ENCODE measurements at regions not wholly inside any gene's neighbourhood (a gene's known extent, or its start where the extent isn't known, plus 50 kb on each side); places are given as distances from the start of the nearest gene placed in this dataset.

- DNase-seq (ENCODE audit: low spot score) = no peak
These were observed 367.7 kb upstream of the NEGR1 start for GRCh38 chr1:72649991-72650390.

DNA sequence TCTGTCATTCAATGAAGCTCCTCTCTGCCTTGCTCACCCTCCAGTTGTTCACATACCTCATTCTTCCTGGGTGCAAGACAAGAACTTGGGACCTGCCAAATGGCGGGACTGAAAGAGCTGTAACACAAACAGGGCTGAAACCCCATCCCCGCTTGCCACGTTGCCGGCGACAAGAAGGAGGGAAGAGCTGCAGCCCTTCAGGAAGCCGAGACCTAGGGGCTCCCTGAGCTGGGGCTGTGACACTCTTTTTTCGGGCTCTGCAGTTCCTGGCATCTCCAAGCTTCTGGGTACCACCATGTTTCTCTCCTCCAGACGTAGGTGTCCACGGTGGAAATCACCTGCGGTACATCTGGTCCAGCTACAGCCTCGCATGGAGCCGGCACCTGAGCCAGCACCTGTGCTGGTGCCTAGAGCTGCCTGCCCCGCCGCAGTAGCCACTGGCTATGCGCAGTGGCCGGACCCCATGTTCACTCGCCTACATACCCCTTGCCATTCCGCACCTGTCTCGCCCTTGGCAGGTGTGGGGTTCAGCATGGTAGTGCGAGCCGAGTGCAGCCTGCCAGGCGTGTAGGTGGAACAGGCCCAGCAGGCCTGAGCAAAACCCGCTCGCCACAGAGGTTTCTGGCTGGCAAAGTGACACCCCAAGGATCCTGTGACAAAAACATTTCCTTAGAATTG is 367.0 kb upstream of the NEGR1 start:
- DNase-seq (ENCODE audit: low spot score) = no peak

- DNase-seq (ENCODE audit: low spot score) = no peak
These were observed 366.1 kb upstream of the NEGR1 start for GRCh38 chr1:72648465-72648864.

DNA sequence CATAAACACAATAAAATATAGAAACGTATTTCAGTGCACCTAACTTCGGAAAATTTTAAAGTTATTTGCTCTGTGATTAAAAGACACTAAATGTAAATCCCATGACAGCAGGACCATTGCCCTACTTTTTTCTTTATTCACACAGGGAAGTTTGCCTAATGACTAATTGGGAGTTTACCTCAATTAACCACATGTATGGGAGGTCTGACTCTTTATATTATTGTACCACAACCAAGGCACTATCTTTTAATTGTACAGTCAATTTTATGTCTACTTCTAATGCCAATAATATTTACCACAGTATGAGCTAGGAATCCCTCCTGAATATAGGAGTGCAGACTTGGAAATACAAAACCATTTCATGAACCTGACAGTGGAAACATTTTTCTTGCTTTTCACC is 360.8 kb upstream of the NEGR1 start:
- DNase-seq (ENCODE audit: low spot score) = no peak

DNA sequence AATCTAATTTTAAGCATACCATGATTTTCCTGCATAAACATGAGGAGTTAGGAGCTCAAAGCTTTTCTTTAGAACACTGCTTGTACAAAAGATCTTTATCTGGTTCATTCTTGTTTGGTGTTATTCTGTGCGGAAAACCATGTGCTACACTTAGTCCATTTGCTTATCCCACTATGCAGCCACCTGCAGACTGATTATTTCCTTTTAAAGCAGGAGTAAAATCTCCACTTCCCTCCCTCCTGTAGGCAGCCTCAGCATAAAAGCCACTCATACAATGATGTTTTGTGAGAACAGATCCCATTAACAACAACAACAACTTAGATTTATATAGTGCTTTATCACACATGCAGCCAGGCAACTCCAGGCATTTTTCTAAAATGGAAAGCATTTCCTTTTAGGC is 355.3 kb upstream of the NEGR1 start:
- no peak for DNase-seq (ENCODE audit: low spot score)

DNA sequence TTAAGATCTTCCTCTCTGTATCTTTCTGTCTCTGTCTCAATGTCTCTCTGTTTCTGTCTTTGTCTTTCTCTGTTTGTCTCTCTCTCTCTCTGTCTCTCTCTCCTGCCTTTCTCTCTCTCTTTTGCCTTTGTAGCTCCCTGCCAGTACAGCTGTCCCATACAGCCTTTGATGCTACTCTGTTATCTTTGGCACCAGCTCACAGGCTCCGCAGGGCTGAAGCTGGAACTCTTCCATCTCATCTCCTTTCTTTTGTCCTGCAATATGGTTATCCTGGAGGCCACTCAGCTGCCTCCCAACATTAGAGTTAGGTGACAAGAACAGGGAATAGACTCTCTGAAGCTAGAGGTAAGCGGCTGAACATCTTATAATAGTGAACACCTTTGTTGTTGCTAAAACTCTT is 354.3 kb upstream of the NEGR1 start:
- DNase-seq (ENCODE audit: low spot score) = no peak

DNA sequence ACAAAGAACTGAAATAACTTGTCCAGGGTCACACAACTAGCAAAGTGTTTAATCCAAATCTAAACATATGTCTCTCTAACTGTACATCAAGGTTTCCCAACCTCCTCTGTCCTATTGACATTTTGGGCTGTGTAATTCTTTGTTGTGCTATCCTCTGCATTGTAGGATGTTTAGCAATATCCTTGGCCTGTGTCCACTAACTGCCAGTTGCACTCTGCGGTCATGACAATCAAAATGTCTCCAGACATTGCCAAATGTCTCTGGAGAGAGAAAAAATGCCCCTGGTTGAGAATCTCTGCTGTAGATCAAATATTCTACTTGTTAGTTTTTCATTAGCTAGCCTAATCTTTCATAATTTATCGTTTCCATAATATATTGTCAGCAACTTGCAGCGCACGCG is 353.4 kb upstream of the NEGR1 start:
- no peak for DNase-seq (ENCODE audit: low spot score)

DNA sequence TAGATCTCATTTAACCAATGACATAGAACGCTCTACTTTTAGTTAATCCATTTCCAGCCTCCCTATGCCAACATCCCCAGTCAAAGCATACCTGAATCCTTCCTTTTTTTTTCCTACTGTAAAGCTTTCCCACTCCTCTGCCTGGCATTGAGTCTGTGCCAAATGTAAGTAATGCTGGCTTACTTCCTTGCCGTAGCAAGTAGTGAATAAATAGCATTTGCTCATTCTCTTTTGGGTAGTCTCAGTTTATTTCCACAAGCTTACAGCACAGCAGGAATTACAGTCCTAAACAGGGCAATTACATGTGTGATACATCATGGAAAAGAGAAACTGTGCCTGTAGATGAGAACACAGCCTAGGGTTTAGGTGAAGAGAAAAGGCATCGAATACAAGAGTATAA is 352.6 kb upstream of the NEGR1 start:
- no peak for DNase-seq (ENCODE audit: low spot score)

DNA sequence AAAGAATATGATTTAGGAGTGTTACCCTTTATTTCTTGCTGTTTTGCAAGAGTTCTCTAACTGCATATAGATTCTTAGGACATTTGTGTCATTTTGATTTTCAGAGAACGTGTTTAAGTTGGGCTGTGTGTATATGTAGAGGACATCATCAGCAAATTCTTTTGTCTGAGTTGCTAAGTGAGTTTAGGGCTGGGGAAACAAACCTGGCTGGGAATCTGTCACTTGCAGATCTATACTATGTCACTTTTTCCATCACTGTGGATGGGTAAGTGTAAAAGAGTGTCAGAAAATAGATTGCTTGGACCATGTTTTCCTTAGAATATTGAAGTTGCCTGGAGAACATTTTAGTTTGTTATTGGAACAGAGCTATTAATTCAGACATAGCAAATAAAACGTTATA is 349.1 kb upstream of the NEGR1 start:
- no peak for DNase-seq (ENCODE audit: low spot score)

DNA sequence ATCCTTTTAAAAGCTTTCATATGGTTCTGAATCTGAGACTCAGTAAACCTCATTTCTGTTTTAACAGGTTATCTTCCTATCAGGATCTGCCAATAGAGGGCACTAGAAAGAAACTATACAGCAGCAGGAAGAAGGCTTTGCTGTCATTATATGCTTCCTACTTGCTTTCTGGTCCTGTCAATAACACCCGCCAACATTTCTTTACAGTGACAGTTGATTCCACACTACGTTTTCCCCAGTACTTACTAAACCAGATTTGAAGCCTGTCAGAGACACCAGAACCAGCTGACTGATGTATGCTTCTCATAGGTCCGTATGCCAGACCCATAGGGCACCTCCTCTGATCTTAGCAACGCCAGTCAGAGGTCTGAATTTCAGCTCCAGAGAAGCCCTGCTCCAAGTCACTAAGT is 341.0 kb upstream of the NEGR1 start:
- DNase-seq (ENCODE audit: low spot score) = no peak

DNA sequence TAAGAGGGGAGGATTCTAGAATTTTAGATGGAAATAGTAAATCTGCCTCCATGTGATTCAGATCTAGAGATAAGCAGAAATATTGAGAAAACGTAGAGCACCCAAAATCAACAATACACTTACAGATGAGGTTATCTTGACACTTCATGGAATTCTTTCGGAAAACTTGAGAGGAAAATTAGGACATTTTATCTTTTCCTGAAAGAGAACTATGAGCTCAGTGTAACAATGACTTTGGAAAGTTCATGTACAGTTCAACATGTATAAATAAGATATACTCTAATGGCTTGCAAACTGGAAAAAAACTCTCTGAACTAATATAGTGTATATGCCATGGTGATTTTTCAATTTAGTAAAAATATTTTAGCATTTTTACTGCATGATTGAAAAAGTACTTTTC is 338.1 kb upstream of the NEGR1 start:
- DNase-seq (ENCODE audit: low spot score) = no peak

DNA sequence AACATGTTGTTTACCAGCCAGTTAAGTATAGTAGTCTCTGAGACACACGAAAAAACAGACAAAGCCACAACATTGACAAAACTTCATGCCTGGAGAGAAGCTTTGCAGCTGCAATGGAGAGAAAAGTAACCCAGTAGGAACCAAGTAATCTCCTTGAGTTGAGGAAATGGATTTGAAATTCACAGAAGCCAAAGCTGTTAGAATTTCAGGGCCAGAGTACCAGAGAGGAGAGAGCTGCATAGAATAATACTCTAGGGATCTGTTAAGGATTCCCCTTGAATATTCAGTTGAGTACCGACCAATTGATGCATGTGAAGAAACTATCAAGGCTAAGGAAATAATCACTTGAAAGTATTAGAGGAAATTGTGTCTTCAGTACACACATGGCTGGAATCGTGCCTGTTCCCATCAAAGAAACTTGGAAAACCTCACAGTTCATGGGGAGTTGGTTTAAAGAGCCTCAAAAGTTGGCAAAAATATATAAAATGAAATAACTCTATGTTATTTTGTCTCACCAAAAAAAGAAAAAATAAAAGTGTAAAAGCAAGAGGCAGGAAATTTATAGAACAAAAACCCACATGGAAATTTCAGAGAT is 324.0 kb upstream of the NEGR1 start:
- no peak for DNase-seq (ENCODE audit: low spot score)

DNA sequence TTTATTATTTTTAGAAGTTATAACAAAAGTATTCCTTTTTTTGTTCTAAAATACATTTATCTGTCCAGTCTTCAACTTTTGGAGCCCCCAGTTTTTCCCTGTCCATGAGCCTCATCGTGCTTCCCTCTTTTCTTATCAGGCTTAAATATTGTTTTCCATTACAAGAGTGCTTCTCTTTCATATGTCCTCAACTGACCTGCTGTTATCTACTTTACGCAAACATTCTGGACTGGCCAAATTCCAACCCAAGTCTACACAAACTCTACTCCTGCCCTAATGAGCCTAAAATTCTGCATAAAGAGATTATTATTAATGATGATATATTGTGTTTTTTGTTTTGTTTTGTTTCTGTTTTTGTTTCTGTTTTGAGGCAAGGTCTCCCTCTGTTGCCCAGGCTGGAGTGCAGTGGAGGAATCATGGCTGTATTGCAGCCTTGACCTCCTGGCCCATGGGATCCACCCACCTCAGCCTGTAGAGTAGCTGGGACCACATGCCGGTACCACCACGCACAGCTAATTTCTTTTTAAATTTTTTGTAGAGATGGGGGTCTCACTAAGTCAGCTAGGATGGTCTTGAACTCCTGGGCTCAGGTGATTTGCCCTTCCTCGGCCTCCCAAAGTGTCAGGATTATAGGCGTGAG is 318.8 kb upstream of the NEGR1 start:
- DNase-seq (ENCODE audit: low spot score) = no peak

GRCh38 chr1:72586023-72586685 is 303.8 kb upstream of the NEGR1 start:
- no peak for DNase-seq (ENCODE audit: low spot score)

DNA sequence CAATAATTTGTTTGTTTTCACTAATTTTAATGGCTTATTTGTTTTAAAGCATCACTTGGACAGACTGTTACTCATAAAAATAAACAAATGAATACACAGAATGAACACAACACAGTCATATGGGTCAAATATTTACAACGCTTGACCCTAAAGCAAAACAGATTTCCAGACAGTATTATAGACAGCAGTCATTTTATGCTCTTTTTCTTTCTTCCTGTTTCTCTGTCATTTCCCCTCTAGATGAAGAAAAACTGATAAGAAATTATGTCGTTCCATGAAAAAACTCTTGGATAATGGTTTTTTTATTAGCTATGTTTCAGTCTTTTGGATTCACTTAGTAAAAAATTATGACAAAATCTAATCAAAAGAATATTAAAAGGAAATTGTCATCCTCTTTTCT is 297.3 kb upstream of the NEGR1 start:
- DNase-seq (ENCODE audit: low spot score) = no peak

DNA sequence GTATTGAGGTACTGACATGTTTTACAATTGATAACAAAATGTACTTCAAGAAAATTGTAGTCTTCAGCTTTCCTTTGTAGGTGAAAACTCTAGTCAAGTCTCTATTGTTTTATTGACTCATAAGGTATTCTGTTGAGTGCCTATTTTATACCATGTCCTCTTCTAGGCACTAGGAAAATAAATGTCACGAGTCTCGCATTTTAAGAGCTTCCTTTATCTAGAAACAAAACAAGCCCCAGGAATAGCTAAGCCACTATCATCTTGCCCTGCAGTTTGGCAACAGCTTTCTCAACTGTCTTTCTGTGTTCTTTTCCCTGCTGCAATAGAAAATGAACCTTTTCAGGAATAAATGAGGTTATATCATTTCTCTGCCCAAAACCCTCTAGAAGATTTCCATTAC is 288.5 kb upstream of the NEGR1 start:
- no peak for DNase-seq (ENCODE audit: low spot score)

DNA sequence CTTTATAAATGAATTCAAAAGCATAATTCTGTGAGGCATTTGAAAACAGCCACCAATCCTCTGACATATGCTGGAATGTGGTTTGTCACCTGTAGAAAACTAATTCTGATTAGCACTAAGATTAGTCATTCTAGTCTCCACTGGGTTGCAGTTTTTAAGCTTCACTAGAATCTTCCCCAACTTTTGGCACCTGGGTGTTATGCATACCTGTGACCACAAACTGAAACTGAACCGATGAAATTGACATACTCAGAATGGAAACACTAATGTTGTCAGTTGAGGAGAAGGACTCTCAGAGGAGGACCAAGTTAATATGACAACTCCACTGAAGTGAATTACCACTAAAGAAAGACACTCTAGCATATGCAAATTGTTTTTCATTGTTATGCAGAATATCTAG is 285.8 kb upstream of the NEGR1 start:
- DNase-seq (ENCODE audit: low spot score) = no peak

DNA sequence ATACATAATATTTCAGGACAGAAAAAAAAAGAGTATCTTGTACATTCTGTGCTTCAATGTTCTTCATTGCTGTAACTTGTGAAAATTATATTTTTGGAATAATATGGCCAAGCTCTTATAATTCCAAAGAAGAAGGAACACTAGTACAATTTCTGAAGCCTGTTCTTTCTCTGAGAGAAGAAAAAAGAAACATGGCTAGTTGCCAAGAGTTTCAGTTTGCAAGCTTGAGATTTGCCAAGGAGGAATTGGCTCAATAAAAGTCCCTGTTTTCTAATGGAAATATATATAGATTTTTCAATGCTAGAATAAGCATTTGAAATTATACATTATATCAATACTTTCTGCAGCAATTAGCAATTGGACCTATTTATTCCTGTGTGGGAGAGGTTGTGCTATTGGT is 285.2 kb upstream of the NEGR1 start:
- DNase-seq (ENCODE audit: low spot score) = no peak

DNA sequence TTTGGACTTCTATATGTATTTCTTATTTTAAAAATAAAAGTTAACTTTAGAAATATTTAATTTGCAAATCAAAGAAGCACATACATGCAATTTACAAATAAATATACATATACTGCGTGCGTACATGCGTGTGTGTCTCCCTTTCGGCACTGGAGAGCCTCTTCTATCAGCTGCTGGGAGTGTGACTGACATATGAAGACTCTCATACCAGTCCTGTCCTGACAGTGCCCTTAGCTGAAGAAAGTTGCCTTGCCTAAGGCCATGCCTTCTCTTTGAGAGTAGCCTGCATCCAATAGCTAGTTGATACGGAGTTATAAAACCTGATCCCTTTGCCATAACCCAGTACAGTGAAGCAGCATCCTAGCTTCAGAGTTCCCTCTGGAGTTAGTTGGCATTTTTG is 282.4 kb upstream of the NEGR1 start:
- DNase-seq (ENCODE audit: low spot score) = no peak

DNA sequence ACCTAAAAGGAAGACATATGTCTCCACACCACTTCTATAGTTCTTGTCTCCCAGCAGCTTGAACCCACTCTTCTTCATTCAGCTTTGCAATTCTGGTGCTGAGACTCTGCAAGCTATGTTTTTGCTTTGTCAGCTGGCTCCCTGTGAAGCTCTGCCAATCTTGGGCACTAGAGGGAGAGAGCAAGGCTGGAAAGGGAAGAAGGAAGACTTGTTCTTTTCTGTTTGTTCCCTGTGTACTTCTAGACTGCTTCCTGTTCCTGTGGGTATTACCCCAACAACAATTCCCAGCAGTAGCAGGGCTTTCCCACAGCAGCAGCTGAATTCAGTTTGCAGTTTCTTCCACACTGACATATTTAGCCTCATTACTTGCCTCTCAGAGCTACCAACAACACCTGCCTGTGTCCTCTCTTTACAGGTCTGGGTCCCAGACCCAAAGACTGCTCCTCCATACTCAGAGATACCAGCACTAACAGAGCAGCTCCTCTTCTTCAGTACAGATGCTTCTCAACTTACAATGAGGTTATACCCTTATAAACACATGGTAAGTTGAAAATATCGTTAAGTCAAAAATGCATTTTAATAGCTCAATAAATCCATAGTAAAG is 275.2 kb upstream of the NEGR1 start:
- DNase-seq (ENCODE audit: low spot score) = no peak

DNA sequence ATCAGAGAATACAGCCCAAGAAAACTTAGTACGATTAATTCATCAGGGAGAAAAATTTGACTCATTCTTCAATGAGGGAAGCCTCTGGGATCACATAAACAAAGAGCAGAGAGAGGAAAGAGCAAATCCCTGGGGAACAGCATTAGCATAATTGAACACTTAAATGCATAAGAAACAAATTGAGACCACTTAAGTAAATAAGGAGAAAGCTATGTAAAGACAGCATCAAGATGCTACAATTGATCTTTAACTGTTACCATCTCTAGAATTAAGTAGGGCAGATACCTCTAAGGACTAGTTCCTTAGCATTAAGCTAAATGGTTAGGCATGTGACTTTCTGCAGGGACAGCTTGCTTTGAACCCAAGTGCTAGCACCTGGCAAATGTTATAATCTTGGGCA is 265.1 kb upstream of the NEGR1 start:
- DNase-seq (ENCODE audit: low spot score) = no peak

- no peak for DNase-seq (ENCODE audit: low spot score)
These were observed 258.3 kb upstream of the NEGR1 start for GRCh38 chr1:72540674-72541073.

DNA sequence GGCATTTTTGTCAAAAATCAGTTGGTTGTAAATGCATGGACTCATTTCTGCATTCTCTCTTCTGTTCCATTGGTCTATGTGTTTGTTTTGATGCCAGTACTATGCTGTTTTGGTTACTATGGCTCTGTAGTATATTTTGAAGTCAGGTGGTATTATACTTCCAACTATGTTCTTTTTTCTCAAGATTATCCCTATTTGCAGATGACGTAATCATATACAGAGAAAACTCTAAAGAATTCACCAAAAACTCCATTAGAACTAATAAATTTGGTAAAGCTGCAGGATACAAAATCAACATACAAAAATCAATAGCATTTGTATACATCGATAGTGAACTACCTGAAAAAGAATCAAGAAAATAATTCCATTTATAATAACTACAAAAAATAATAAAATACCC is 253.1 kb upstream of the NEGR1 start:
- DNase-seq (ENCODE audit: low spot score) = no peak
